RWPE2 (cell line): ENCODE measurements at regions not wholly inside any gene's neighbourhood (a gene's known extent, or its start where the extent isn't known, plus 50 kb on each side); places are given as distances from the start of the nearest gene placed in this dataset.
A peak's percentile ranks its signal among the peaks of the same experiment; 100 is the strongest.

Experiments
- ATAC-seq: fragments of 200-7000 bp; cut with Tn5 transposase; 3 replicates; pipeline ENCODE4 v1.9.1; 2021; ENCODE audit warnings: low read depth
- DNase-seq: peaks from one replicate; pipeline ENCODE4 v3.0.0-alpha.2; 2020; ENCODE audit warnings: low spot score
- H3K27ac ChIP-seq: fragments of 450-650 bp; 2 replicates; pipeline ENCODE4 v1.5.1; 2017; ENCODE audit warnings: mild to moderate bottlenecking; ENCODE audit not compliant: poor library complexity, severe bottlenecking
- H3K27me3 ChIP-seq: fragments of 250-450 bp; sonication (Bioruptor Pico); 2 replicates; pipeline ENCODE4 v1.5.1; 2021; ENCODE audit warnings: mild to moderate bottlenecking, moderate library complexity; ENCODE audit not compliant: insufficient read depth, poor library complexity, severe bottlenecking
- H3K36me3 ChIP-seq: fragments of 250-450 bp; sonication (Bioruptor Pico); 2 replicates; pipeline ENCODE4 v1.5.1; 2020; ENCODE audit warnings: low read depth, mild to moderate bottlenecking, moderate library complexity
- H3K4me1 ChIP-seq: fragments of 250-450 bp; sonication (Bioruptor Pico); 2 replicates; pipeline ENCODE4 v1.5.1; 2021; ENCODE audit warnings: mild to moderate bottlenecking, moderate library complexity; ENCODE audit not compliant: insufficient read depth, poor library complexity, severe bottlenecking
- H3K4me3 ChIP-seq: fragments of 250-450 bp; sonication (Bioruptor Pico); 2 replicates; pipeline ENCODE4 v1.5.1; 2021; ENCODE audit warnings: mild to moderate bottlenecking, moderate library complexity; ENCODE audit not compliant: severe bottlenecking
- H3K9me3 ChIP-seq: fragments of 250-450 bp; sonication (Bioruptor Pico); 2 replicates; pipeline ENCODE4 v1.5.1; 2021; ENCODE audit warnings: mild to moderate bottlenecking, moderate library complexity; ENCODE audit not compliant: severe bottlenecking
- CTCF ChIP-seq: fragments of 450-650 bp; IDR thresholded peaks from one replicate; pipeline ENCODE4 v1.5.1; 2017; ENCODE audit warnings: mild to moderate bottlenecking, moderate library complexity; ENCODE audit not compliant: poor library complexity, severe bottlenecking

- peak; percentile 87 for ATAC-seq
Measured at GRCh38 chr5:145554399-145554798, 280.7 kb downstream of the PRELID2 start.

GRCh38 chr5:145553177-145553576 is 282.0 kb downstream of the PRELID2 start:
- Histone ChIP-seq H3K36me3 (no peaks in the 10 kb centered on the region), H3K27ac (no peak overlapping the region), H3K4me1 (peaks cover 9% of the 10 kb centered on the region), H3K27me3 (no peaks in the 10 kb centered on the region), H3K4me3 (no peak overlapping the region), H3K9me3 (no peaks in the 10 kb centered on the region)
- TF ChIP-seq CTCF: no peak
- no peak for DNase-seq
- ATAC-seq: no peak

More at GRCh38 chr5:145554399-145554798, 280.7 kb downstream of the PRELID2 start:
- Histone ChIP-seq H3K4me3 (no peak overlapping the region), H3K9me3 (no peaks in the 10 kb centered on the region), H3K27ac (no peak overlapping the region), H3K36me3 (no peaks in the 10 kb centered on the region), H3K27me3 (no peaks in the 10 kb centered on the region), H3K4me1 (peaks cover 9% of the 10 kb centered on the region)
- TF ChIP-seq CTCF: no peak
- DNase-seq: no peak

GRCh38 chr5:145551714-145552113 is 283.4 kb downstream of the PRELID2 start:
- no peak for ATAC-seq
- no peaks in the 10 kb centered on the region for H3K36me3 ChIP-seq
- H3K4me1 ChIP-seq: peaks cover 9% of the 10 kb centered on the region
- no peak overlapping the region for H3K27ac ChIP-seq
- H3K4me3 ChIP-seq: no peak overlapping the region
- TF ChIP-seq CTCF: no peak
- no peaks in the 10 kb centered on the region for H3K9me3 ChIP-seq
- no peaks in the 10 kb centered on the region for H3K27me3 ChIP-seq
- DNase-seq: no peak

- H3K36me3 ChIP-seq: no peaks in the 10 kb centered on the region
- ATAC-seq (no peak), DNase-seq (no peak)
- no peaks in the 10 kb centered on the region for H3K9me3 ChIP-seq
- H3K4me1 ChIP-seq: no peaks in the 10 kb centered on the region
- no peak for TF ChIP-seq CTCF
- H3K4me3 ChIP-seq: no peak overlapping the region
- no peak overlapping the region for H3K27ac ChIP-seq
- no peaks in the 10 kb centered on the region for H3K27me3 ChIP-seq
Measured at GRCh38 chr5:145548097-145548496, 287.0 kb downstream of the PRELID2 start.

GRCh38 chr5:145544401-145544800 is 290.7 kb downstream of the PRELID2 start:
- ATAC-seq: no peak
- DNase-seq: no peak
- H3K36me3 ChIP-seq: no peaks in the 10 kb centered on the region
- peaks cover 8% of the 10 kb centered on the region for H3K4me1 ChIP-seq
- no peaks in the 10 kb centered on the region for H3K27me3 ChIP-seq
- no peaks in the 10 kb centered on the region for H3K9me3 ChIP-seq
- no peak overlapping the region for H3K27ac ChIP-seq
- TF ChIP-seq CTCF: no peak
- H3K4me3 ChIP-seq: no peak overlapping the region
